GM18505 (cell line): ENCODE measurements at regions not wholly inside any gene's neighbourhood (a gene's known extent, or its start where the extent isn't known, plus 50 kb on each side); places are given as distances from the start of the nearest gene placed in this dataset.

Experiments used
- ATAC-seq: cut with Tn5 transposase; IDR thresholded peaks from one replicate; pipeline ENCODE4 v1.9.1; 2021; ENCODE audit not compliant: unreplicated experiment
- POLR2A ChIP-seq: IDR thresholded peaks from 4 replicates; pipeline ENCODE4 v1.6.1; 2011; ENCODE audit warnings: borderline replicate concordance; ENCODE audit not compliant: insufficient read depth, insufficient read length; ENCODE audit errors: extremely low read depth

GRCh38 chr4:184295206-184295605 is 77.5 kb upstream of the ENPP6 start:
- ATAC-seq: no peak
- no peak for TF ChIP-seq POLR2A

GRCh38 chr4:184294606-184295133 is 77.0 kb upstream of the ENPP6 start:
- no peak for TF ChIP-seq POLR2A
- no peak for ATAC-seq

GRCh38 chr4:184293552-184293951 is 75.9 kb upstream of the ENPP6 start:
- no peak for TF ChIP-seq POLR2A
- no peak for ATAC-seq

GRCh38 chr4:184292877-184293276 is 75.2 kb upstream of the ENPP6 start:
- TF ChIP-seq POLR2A: no peak
- no peak for ATAC-seq

- ATAC-seq: no peak
- TF ChIP-seq POLR2A: no peak
Observed at GRCh38 chr4:184292465-184292867, 74.8 kb upstream of the ENPP6 start.

DNA sequence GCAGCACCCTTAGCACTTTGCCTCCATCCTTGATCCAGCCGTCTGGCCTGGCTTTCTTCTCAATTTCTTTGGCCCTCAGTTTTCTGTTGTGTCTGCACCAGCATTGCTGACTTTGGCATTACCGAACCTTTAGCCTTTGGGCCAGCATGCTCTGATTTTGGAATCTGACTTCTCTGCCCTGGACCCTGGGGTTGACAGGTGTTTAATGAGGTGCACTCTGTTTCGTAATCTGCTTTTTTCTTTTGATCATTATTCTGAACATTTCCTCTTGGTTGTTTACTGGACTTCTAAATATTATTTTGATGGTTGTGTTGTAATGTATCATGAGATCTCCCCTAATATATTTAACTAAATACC is 71.5 kb upstream of the ENPP6 start:
- ATAC-seq: no peak
- no peak for TF ChIP-seq POLR2A

DNA sequence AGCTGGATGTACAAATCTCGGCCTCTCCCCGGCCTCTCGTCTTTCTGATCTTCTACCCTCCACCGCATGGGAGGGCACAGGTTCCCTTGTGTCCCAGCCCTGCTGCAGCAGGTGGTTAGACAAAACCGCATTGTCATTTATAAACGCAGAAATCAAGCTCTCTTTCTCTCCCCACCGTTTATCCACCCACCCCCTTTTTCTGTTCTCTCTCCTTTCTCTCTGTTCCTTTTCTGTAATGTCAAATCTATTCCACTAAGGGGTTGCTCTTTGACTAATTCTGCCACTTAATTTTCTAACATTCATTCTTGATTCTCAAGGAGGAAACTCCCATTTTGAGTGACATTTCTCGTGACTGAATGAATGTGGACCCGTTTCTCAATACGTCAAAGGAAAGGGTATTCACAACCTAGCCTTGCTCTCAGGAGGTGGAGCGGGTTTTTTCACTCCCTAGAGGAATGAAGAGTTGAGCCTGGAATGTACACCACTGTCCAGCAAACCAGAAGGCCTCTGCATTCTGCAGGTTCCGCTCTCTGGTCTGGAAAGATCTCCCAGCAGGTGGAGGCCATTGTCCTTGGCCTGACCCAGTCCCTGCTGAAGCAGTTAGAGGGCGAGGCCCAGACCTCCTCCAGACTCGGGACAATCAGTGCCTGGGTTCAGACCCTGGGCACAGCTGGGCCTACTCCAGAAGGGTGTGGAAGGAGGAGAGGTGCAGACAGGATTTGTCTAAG is 70.9 kb upstream of the ENPP6 start:
- peak; percentile 24 for TF ChIP-seq POLR2A
- ATAC-seq: peak; percentile 51

DNA sequence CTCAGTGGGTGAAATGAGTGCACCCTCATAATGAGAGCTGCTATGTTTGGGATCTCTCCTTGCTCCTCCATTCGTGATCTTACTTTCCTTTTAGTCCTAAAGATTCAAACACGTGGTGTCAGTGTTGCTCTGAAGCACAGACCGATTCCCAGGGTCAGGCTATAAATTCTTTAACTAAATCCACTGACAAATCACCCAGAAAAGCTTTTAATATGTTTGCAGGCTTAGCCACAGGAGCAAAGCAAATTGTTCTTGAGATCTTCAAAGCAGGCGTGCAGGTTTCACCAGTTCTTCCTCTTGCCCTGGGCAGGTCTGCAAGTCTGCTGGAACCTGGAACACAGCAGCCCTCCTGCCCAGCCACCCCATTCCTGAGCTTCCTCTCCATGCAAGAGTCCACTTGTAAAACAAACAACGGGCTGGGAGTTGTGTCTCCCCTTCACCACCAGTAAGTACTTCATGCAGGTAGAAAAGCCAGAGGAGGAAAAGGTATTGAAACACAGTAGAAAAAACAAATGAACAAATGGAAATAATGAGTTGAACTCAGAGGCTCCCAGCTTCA is 70.1 kb upstream of the ENPP6 start:
- peak; percentile 26 for TF ChIP-seq POLR2A
- no peak for ATAC-seq

DNA sequence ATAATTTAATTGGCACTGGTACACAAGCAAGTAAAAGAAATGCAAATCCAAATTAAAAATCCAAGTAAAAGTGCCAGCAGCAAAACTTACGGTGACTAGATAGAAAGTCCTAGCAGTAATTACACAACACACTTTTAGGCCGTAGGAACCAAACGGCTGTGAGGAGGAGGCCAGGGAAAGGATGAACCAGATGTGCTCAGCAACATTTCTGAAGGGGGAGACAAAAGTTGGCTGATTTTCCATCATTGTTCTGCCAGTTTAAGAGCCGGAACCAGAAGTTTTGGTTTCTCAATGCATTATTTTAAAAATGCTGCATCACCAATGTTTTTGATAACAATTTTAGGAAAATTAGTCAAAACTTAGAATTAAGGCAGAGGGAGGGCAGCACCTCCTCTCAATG is 68.7 kb upstream of the ENPP6 start:
- no peak for TF ChIP-seq POLR2A
- ATAC-seq: no peak

DNA sequence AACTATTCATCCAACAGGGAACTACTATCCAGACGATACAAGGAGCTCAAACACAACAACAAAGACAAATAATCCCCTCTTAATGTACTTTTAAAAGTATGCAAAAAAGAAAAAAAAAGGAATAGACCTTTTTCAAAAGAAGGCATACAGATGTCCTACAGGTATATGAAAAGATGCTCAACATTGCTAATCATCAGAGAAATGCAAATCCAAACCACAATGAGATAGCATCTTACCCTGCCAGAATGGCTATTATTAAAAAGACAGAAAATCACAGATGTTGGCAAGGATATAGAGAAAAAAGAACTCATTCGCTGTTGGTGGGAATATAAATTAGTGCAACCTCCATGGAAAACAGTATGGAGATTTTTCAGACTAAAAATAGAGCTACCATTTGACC is 67.1 kb upstream of the ENPP6 start:
- ATAC-seq: no peak
- TF ChIP-seq POLR2A: no peak

DNA sequence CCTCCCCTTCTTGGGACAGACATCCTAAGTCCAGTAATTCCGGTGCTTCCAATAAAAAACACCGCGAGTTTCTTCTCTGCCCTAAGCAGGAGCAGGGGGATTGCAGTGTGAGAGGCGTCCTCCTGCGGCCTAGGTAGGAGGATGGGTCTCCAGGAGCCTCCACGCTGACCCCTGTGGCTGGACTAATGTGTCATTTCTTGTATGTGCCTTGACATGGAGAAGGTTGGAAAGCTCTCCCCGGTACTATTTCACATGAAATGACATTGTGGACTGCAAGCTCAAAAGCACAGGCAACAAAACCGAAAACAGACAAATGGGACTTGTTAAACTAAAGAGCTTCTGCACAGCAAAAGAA is 66.6 kb upstream of the ENPP6 start:
- no peak for TF ChIP-seq POLR2A
- ATAC-seq: no peak

GRCh38 chr4:184283659-184284335 is 66.1 kb upstream of the ENPP6 start:
- TF ChIP-seq POLR2A: peak; percentile 55
- no peak for ATAC-seq

GRCh38 chr4:184282895-184283654 is 65.4 kb upstream of the ENPP6 start:
- peak; percentile 58 for ATAC-seq
- peak; percentile 80 for TF ChIP-seq POLR2A
